HepG2 (cell line): ENCODE measurements at regions not wholly inside any gene's neighbourhood (a gene's known extent, or its start where the extent isn't known, plus 50 kb on each side); places are given as distances from the start of the nearest gene placed in this dataset.

Experiments
- GZF1 ChIP-seq: sonication (generic); formaldehyde crosslinking; IDR thresholded peaks from 2 replicates; pipeline ENCODE4 v1.5.1; 2020; ENCODE audit warnings: mild to moderate bottlenecking, missing genetic modification reagents
- NFE2L1 ChIP-seq: sonication (generic); formaldehyde crosslinking; IDR thresholded peaks from 2 replicates; pipeline ENCODE4 v1.4.0; 2020; ENCODE audit warnings: missing genetic modification reagents, mild to moderate bottlenecking, borderline replicate concordance
- SRSF9 ChIP-seq: fragments of 200-400 bp; formaldehyde crosslinking; IDR thresholded peaks from 2 replicates; pipeline ENCODE4 v1.6.1; 2018; ENCODE audit warnings: borderline replicate concordance, mild to moderate bottlenecking, low read depth, low read length; ENCODE audit not compliant: insufficient read depth, poor library complexity, severe bottlenecking
- ZNF282 ChIP-seq: fragments of 450-650 bp; IDR thresholded peaks from 2 replicates; pipeline ENCODE4 v1.6.1; 2018; ENCODE audit not compliant: partially characterized antibody
- ZNF501 ChIP-seq: sonication (generic); formaldehyde crosslinking; IDR thresholded peaks from 2 replicates; pipeline ENCODE4 v1.5.1; 2020; ENCODE audit warnings: mild to moderate bottlenecking, moderate library complexity, missing genetic modification reagents
- ZNF512B ChIP-seq: sonication (generic); formaldehyde crosslinking; IDR thresholded peaks from 2 replicates; pipeline ENCODE4 v1.5.1; 2020; ENCODE audit warnings: missing genetic modification reagents, mild to moderate bottlenecking, borderline replicate concordance
- TF ChIP-seq, protein P1 (sequence below): sonication (generic); formaldehyde crosslinking; IDR thresholded peaks from 2 replicates; pipeline ENCODE4 v1.8.0; 2022; ENCODE audit warnings: missing genetic modification reagents, mild to moderate bottlenecking, inconsistent platforms, borderline replicate concordance
- TF ChIP-seq, protein P2 (sequence below): IDR thresholded peaks from 2 replicates; pipeline ENCODE4 v1.6.1; 2016

GRCh38 chr3:4069796-4070195, 233.4 kb upstream of the SETMAR start (continued):
- TF ChIP-seq, protein P1, sequence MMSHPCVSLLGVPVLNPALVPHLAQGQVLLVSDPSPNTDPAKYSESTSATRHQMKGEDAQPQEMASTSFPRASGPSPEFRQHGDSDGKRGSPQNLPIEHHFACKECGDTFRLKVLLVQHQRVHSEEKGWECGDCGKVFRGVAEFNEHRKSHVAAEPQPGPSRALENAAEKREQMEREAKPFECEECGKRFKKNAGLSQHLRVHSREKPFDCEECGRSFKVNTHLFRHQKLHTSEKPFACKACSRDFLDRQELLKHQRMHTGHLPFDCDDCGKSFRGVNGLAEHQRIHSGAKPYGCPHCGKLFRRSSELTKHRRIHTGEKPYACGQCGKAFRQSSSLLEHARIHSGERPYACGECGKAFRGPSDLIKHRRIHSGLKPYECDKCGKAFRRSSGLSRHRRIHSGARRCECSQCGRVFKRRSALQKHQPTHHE (CRISPR knock-in tag), result no peak
- TF ChIP-seq NFE2L1 (CRISPR knock-in tag) (no peak), ZNF501 (CRISPR knock-in tag) (no peak), SRSF9 (no peak), ZNF282 (no peak), ZNF512B (CRISPR knock-in tag) (no peak), GZF1 (CRISPR knock-in tag) (no peak)
- TF ChIP-seq, protein P2, sequence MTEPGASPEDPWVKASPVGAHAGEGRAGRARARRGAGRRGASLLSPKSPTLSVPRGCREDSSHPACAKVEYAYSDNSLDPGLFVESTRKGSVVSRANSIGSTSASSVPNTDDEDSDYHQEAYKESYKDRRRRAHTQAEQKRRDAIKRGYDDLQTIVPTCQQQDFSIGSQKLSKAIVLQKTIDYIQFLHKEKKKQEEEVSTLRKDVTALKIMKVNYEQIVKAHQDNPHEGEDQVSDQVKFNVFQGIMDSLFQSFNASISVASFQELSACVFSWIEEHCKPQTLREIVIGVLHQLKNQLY, result no peak
